Activated B cell treated with CpG ODN at 0.5 μM for 24 hours (primary cell): ENCODE measurements at regions not wholly inside any gene's neighbourhood (a gene's known extent, or its start where the extent isn't known, plus 50 kb on each side); places are given as distances from the start of the nearest gene placed in this dataset.

ENCODE experiments used
- ATAC-seq: fragments of 200-7000 bp; cut with Tn5 transposase; one replicate; pipeline ENCODE4 v1.10.0; 2021; ENCODE audit warnings: low read depth, mild to moderate bottlenecking, moderate library complexity
- CTCF ChIA-PET: fragments of 350-600 bp; sonication (Branson Sonifier 250); formaldehyde crosslinking; loops from one replicate; lab custom pipeline; 2021; ENCODE audit warnings: antibody characterized with exemption; lab: Charles Lee
- POLR2A ChIA-PET: fragments of 350-600 bp; sonication (Branson Sonifier 250); formaldehyde crosslinking; loops from one replicate; lab custom pipeline; 2021; ENCODE audit warnings: antibody characterized with exemption; lab: Charles Lee
- DNase-seq: peaks from one replicate; pipeline ENCODE4 v3.0.0; 2022
- H3K27ac Mint-ChIP-seq: one replicate; pipeline ENCODE4 v1.8.0; 2020; ENCODE audit warnings: mixed read lengths
- H3K27me3 Mint-ChIP-seq: one replicate; pipeline ENCODE4 v1.8.0; 2021; ENCODE audit warnings: mixed read lengths
- H3K36me3 Mint-ChIP-seq: one replicate; pipeline ENCODE4 v1.8.0; 2021; ENCODE audit warnings: low read depth, mixed read lengths
- H3K4me1 Mint-ChIP-seq: one replicate; pipeline ENCODE4 v1.8.0; 2021; ENCODE audit warnings: mixed read lengths
- H3K4me3 Mint-ChIP-seq: one replicate; pipeline ENCODE4 v1.8.0; 2020; ENCODE audit warnings: mild to moderate bottlenecking, mixed read lengths
- H3K9me3 Mint-ChIP-seq: one replicate; pipeline ENCODE4 v1.8.0; 2020; ENCODE audit warnings: mixed read lengths
- intact Hi-C: fragments of 100-400 bp; cut with micrococcal nuclease; formaldehyde crosslinking; loops from one replicate; pipeline ENCODE4 v1.15.1; 2024
- TF ChIP-seq, protein P1 (sequence below): fragments of 200-600 bp; IDR thresholded peaks from one replicate; pipeline ENCODE4 v1.8.0; 2022; ENCODE audit warnings: antibody characterized with exemption, mild to moderate bottlenecking

GRCh38 chr2:14285812-14286211 is 346.7 kb upstream of the LRATD1 start:
- Mint-ChIP-seq H3K36me3 (no peaks in the 10 kb centered on the region), H3K4me1 (no peaks in the 10 kb centered on the region), H3K4me3 (no peak overlapping the region), H3K27me3 (no peaks in the 10 kb centered on the region), H3K27ac (no peak overlapping the region), H3K9me3 (peaks cover 3% of the 10 kb centered on the region)
- no peak for DNase-seq
- POLR2A ChIA-PET, result no interaction called here
- intact Hi-C loops, result no loop called here
- TF ChIP-seq, protein P1, sequence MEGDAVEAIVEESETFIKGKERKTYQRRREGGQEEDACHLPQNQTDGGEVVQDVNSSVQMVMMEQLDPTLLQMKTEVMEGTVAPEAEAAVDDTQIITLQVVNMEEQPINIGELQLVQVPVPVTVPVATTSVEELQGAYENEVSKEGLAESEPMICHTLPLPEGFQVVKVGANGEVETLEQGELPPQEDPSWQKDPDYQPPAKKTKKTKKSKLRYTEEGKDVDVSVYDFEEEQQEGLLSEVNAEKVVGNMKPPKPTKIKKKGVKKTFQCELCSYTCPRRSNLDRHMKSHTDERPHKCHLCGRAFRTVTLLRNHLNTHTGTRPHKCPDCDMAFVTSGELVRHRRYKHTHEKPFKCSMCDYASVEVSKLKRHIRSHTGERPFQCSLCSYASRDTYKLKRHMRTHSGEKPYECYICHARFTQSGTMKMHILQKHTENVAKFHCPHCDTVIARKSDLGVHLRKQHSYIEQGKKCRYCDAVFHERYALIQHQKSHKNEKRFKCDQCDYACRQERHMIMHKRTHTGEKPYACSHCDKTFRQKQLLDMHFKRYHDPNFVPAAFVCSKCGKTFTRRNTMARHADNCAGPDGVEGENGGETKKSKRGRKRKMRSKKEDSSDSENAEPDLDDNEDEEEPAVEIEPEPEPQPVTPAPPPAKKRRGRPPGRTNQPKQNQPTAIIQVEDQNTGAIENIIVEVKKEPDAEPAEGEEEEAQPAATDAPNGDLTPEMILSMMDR, result no peak
- CTCF ChIA-PET, result no interaction called here
- no peak for ATAC-seq

GRCh38 chr2:14288016-14288415 is 344.5 kb upstream of the LRATD1 start:
- ChIA-PET POLR2A (no interaction called here), CTCF (no interaction called here)
- intact Hi-C loops, result no loop called here
- no peak overlapping the region for H3K4me3 Mint-ChIP-seq
- TF ChIP-seq, protein P1, result no peak
- no peaks in the 10 kb centered on the region for H3K27me3 Mint-ChIP-seq
- no peaks in the 10 kb centered on the region for H3K36me3 Mint-ChIP-seq
- no peak for DNase-seq
- no peaks in the 10 kb centered on the region for H3K9me3 Mint-ChIP-seq
- no peak for ATAC-seq
- no peaks in the 10 kb centered on the region for H3K4me1 Mint-ChIP-seq
- no peak overlapping the region for H3K27ac Mint-ChIP-seq

DNA sequence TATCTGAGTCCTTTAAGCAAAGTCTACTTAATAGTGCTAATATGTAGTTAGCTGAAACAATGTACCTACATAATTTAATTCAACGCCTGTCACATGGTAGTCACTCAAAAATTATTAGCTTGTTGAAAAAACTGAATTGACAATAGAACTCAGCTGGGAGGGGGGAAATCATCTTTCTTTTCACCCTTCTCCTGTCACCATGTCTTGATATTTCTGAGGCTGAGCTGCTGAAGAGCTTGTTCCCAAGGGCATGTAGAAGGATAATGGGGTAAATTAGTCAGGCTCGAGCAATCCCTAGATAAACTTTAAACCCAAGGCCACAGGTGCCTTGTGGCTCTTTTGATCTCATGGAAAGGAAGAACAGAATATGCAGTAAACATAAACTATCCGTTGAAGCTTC is 339.6 kb upstream of the LRATD1 start:
- no peaks in the 10 kb centered on the region for H3K27me3 Mint-ChIP-seq

DNA sequence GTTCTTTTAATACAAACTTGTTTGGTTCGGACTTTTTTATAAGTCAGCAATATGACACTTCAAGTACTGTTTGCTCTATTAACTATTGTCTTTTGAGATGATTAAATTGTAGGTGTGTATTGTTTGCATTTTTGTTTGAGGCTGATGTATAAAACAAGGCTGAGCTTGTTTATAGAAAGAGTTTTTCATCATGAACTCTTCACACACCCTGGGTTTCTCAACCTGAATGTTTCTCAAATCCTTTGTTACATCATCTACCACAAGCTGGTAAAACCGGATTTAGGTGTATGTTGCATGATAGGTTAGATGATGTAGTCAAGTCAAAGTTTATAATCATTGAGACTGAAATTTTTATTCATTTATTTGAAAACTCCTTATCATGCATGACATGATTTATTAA is 335.2 kb upstream of the LRATD1 start:
- ATAC-seq (no peak), DNase-seq (no peak)
- Mint-ChIP-seq H3K27ac (no peak overlapping the region), H3K36me3 (no peaks in the 10 kb centered on the region), H3K9me3 (no peaks in the 10 kb centered on the region), H3K27me3 (no peaks in the 10 kb centered on the region), H3K4me1 (no peaks in the 10 kb centered on the region), H3K4me3 (no peak overlapping the region)
- intact Hi-C loops, result no loop called here
- POLR2A ChIA-PET, result no interaction called here
- CTCF ChIA-PET, result no interaction called here
- TF ChIP-seq, protein P1, result no peak

More for the DNA sequence above, 339.6 kb upstream of the LRATD1 start:
- ChIA-PET POLR2A (no interaction called here), CTCF (no interaction called here)
- Mint-ChIP-seq H3K36me3 (no peaks in the 10 kb centered on the region), H3K4me3 (no peak overlapping the region), H3K27ac (no peak overlapping the region), H3K4me1 (no peaks in the 10 kb centered on the region), H3K9me3 (no peaks in the 10 kb centered on the region)
- intact Hi-C loops, result no loop called here
- TF ChIP-seq, protein P1, result no peak
- ATAC-seq (no peak), DNase-seq (no peak)

DNA sequence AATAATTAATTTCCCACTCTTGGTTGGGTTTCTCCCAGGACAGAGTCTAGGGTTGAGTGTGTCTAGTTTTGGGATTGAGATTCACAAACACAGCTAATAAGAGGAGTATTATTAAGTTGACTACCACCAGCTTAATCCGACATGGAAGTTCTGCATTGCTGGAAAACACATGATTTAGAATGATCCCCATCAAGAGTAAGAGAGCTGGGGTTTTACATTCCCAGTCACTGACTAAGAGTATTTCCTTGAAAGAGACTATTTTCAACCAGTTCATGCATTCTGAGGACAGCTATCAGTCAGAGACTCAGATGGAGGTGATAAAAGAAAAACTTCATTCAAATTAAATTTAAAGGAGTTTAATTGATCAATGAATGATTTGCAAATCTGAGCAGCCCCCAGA is 334.6 kb upstream of the LRATD1 start:
- intact Hi-C loops, result no loop called here
- H3K27me3 Mint-ChIP-seq, result no peaks in the 10 kb centered on the region
- H3K4me3 Mint-ChIP-seq, result no peak overlapping the region
- H3K9me3 Mint-ChIP-seq, result no peaks in the 10 kb centered on the region
- ChIA-PET POLR2A (no interaction called here), CTCF (no interaction called here)
- H3K27ac Mint-ChIP-seq, result no peak overlapping the region
- no peak for ATAC-seq
- TF ChIP-seq, protein P1, result no peak
- no peak for DNase-seq
- H3K4me1 Mint-ChIP-seq, result no peaks in the 10 kb centered on the region
- H3K36me3 Mint-ChIP-seq, result no peaks in the 10 kb centered on the region
